Fibroblast of pulmonary artery (primary cell): ENCODE measurements at regions not wholly inside any gene's neighbourhood (a gene's known extent, or its start where the extent isn't known, plus 50 kb on each side); places are given as distances from the start of the nearest gene placed in this dataset.
A peak's percentile ranks its signal among the peaks of the same experiment; 100 is the strongest.

Source experiments
- DNase-seq: peaks from one replicate; pipeline ENCODE4 v3.0.0-alpha.2; 2010; ENCODE audit warnings: low read depth
- H3K4me3 ChIP-seq: replicated peaks from 2 replicates; pipeline ENCODE4 v1.5.1; 2011; ENCODE audit warnings: low read depth, mild to moderate bottlenecking, control low read depth, low read length, moderate library complexity
- CTCF ChIP-seq: IDR thresholded peaks from 2 replicates; pipeline ENCODE4 v1.5.1; 2011; ENCODE audit warnings: mild to moderate bottlenecking, control low read depth, low read length, inconsistent platforms; ENCODE audit errors: missing control alignments

GRCh38 chr3:147049821-147050220, 356.5 kb downstream of the ZIC4 start:
- DNase-seq: no peak
- H3K4me3 ChIP-seq: no peak overlapping the region
- TF ChIP-seq CTCF: no peak

- no peak for DNase-seq
- TF ChIP-seq CTCF: no peak
- no peak overlapping the region for H3K4me3 ChIP-seq
These were observed 357.0 kb downstream of the ZIC4 start for GRCh38 chr3:147049305-147049704.

- no peak overlapping the region for H3K4me3 ChIP-seq
- no peak for TF ChIP-seq CTCF
- no peak for DNase-seq
These were observed 359.4 kb downstream of the ZIC4 start for GRCh38 chr3:147046916-147047315.

- TF ChIP-seq CTCF: no peak
- DNase-seq: peak; percentile 1
These were observed 367.9 kb downstream of the ZIC4 start for GRCh38 chr3:147038481-147038880.

GRCh38 chr3:147034359-147034758, 372.0 kb downstream of the ZIC4 start:
- TF ChIP-seq CTCF: no peak

More at GRCh38 chr3:147038481-147038880, 367.9 kb downstream of the ZIC4 start:
- no peak overlapping the region for H3K4me3 ChIP-seq

GRCh38 chr3:147030274-147030673, 376.1 kb downstream of the ZIC4 start:
- TF ChIP-seq CTCF: no peak
- H3K4me3 ChIP-seq: no peak overlapping the region
- no peak for DNase-seq

More at GRCh38 chr3:147034359-147034758, 372.0 kb downstream of the ZIC4 start:
- no peak for DNase-seq
- no peak overlapping the region for H3K4me3 ChIP-seq

GRCh38 chr3:147015334-147015733, 391.0 kb downstream of the ZIC4 start:
- no peak for TF ChIP-seq CTCF
- H3K4me3 ChIP-seq: no peak overlapping the region
- DNase-seq: no peak
